Pancreas (tissue), 10 donors: ENCODE measurements at regions not wholly inside any gene's neighbourhood (a gene's known extent, or its start where the extent isn't known, plus 50 kb on each side); places are given as distances from the start of the nearest gene placed in this dataset.

Experiments
- ATAC-seq, 4 donors: fragments of 200-7000 bp; cut with Tn5 transposase; one replicate each; pipeline versions ENCODE4 v1.8.0 to v1.9.1; 2020; ENCODE audit warnings: mild to moderate bottlenecking in 4 of 4, moderate library complexity in 4 of 4
- DNase-seq, 6 donors: peaks; one replicate each; pipeline ENCODE4 v3.0.0-alpha.2; 2020
- FAIRE-seq: peaks from 2 replicates; lab custom pipeline; 2012; peaks lifted over from hg19 to GRCh38; lab: Jason Lieb, UNC
- H3K27ac ChIP-seq, 4 donors: fragments of 200-600 bp; sonication (generic); 1 replicate in 3 of 4; 2 replicates in 1 of 4; pipeline versions ENCODE4 v1.5.0 to v1.8.0; 2020
- H3K27me3 ChIP-seq, 4 donors: fragments of 200-600 bp; one replicate each; pipeline ENCODE4 v1.8.0; 2021
- H3K36me3 ChIP-seq, 3 donors: fragments of 200-600 bp; sonication (generic) in 1 of 3; one replicate each; pipeline versions ENCODE4 v1.5.0 to v1.8.0; 2020 to 2021
- H3K4me1 ChIP-seq, 3 donors: fragments of 200-600 bp; one replicate each; pipeline ENCODE4 v1.8.0; 2021
- H3K4me3 ChIP-seq, 4 donors: fragments of 200-600 bp; sonication (generic) in 2 of 4; one replicate each; pipeline versions ENCODE4 v1.5.0 to v1.8.0; 2020 to 2021
- H3K9me3 ChIP-seq, 4 donors: fragments of 200-600 bp; one replicate each; pipeline ENCODE4 v1.8.0; 2021
- CTCF ChIP-seq, 4 donors: fragments of 200-600 bp; sonication (generic) in 3 of 4; IDR thresholded peaks; one replicate each; pipeline versions ENCODE4 v1.5.0 to v1.8.0; 2021; ENCODE audit warnings: antibody characterized with exemption in 4 of 4
- WGBS, 2 donors: extraction: QIAGEN DNeasy Blood & Tissue Kit; methylation state at CpG; one replicate each; pipeline ENCODE4 v1.1.7; 2013; 5-methylcytosine and 5-hydroxymethylcytosine counted together
- intact Hi-C, 3 donors: fragments of 100-400 bp; cut with DNase I; formaldehyde crosslinking; loops; one replicate each; pipeline versions ENCODE4 v1.11.1 to v1.14.2; 2022
- donor health status: healthy with polysubstance abuse.
- donor health status: DM: no; HTN: no; CAD: no; lungs with moderate emphysema.
- donor health status: DM: no; HTN: no; CAD: no.
- donor health status: control.
- donor health status: control.
- donor health status: Bipolar disorder and iron deficiency.
- donor health status: DM: yes; HTN: yes; CAD: no.
- donor health status: DM: no; HTN: no; CAD: no.
- donor health status: DM: no; HTN: no; CAD: no.
- donor health status: DM: yes; HTN: yes; CAD: no.

GRCh38 chr19:33948651-33949335, 152.1 kb downstream of the KCTD15 start:
- Histone ChIP-seq H3K27me3 (no peaks in the 10 kb centered on the region), H3K4me3 (no peak overlapping the region), H3K27ac (no peak overlapping the region), H3K4me1 (no peaks in the 10 kb centered on the region), H3K9me3 (no peaks in the 10 kb centered on the region), H3K36me3 (no peaks in the 10 kb centered on the region)
- FAIRE-seq (no peak), DNase-seq (no peak), ATAC-seq (no peak)
- WGBS, 2 donors: 73 to 80% methylated on average over 8 of the region's 8 CpGs
- intact Hi-C loops: no loop called here
- TF ChIP-seq CTCF (IDR thresholded peaks at IDR 0.05): no peak

DNA sequence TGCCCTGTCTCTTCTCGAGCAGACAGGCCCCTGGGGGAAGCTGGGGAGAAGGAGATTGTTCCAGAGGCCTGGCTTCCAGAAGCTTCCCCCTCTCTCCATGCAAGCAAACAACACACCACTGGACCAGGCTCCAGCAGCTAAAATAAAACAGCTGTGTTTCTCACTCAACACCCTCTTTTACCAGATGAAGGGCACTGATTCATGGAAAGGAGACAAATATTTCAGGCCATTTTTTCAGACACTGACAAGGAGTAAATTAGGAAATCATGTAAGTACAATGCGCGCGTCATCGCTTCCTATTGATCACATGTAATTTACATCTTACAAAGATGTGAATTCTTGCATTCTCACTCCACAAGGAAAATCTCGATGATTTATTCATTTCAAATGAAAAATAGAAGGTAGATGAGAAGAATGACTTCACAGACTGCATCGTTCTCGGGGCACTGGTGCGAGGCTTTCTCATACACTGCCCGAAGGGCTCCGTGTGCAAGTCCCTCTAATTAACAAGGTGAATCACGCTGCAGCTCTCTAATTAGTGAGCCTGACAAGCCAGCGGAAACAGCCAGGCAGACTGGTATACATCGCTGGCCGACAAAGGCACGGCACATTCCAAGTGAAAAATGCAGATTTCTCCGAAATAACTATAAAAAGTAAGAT, 153.6 kb downstream of the KCTD15 start:
- WGBS, 2 donors: 87 to 90% methylated on average over 17 of the region's 17 CpGs
- no peak for TF ChIP-seq CTCF (IDR thresholded peaks at IDR 0.05)
- intact Hi-C loops: no loop called here
- Histone ChIP-seq H3K4me3 (no peak overlapping the region), H3K36me3 (no peaks in the 10 kb centered on the region), H3K9me3 (no peaks in the 10 kb centered on the region), H3K4me1 (no peaks in the 10 kb centered on the region), H3K27me3 (no peaks in the 10 kb centered on the region), H3K27ac (no peak overlapping the region)
- DNase-seq: no peak
- ATAC-seq: no peak
- no peak for FAIRE-seq

- no peak for TF ChIP-seq CTCF (IDR thresholded peaks at IDR 0.05)
- ATAC-seq: no peak
- no peak overlapping the region for H3K27ac ChIP-seq
- no peaks in the 10 kb centered on the region for H3K27me3 ChIP-seq
- H3K4me1 ChIP-seq: no peaks in the 10 kb centered on the region
- no peak for DNase-seq
- H3K4me3 ChIP-seq: no peak overlapping the region
- no peaks in the 10 kb centered on the region for H3K9me3 ChIP-seq
- no peak for FAIRE-seq
- intact Hi-C loops: no loop called here
- WGBS, 2 donors: 85 to 88% methylated on average over 8 of the region's 8 CpGs
- no peaks in the 10 kb centered on the region for H3K36me3 ChIP-seq
Measured at GRCh38 chr19:33953023-33953422, 156.4 kb downstream of the KCTD15 start.

DNA sequence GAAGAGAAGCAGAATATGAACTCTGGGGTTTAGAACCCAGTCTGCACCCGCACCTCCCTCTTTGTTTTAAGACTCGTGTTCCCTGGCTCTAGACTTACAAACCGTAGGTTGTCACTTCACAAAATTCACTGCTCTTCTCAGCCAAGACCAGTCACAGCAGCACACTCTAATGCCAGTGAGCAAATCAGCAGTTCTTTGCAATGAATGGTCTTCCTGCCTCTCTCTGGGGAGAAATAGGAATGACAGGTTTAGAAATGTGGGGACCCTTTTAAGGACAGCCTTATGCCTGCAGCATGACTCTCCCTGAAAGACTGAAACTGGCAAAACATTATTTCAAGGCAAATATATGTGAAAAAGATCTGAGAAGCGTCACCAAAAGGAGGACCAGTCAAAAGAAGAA, 156.9 kb downstream of the KCTD15 start:
- Histone ChIP-seq H3K27ac (no peak overlapping the region), H3K36me3 (no peaks in the 10 kb centered on the region), H3K9me3 (no peaks in the 10 kb centered on the region), H3K4me1 (no peaks in the 10 kb centered on the region), H3K4me3 (no peak overlapping the region), H3K27me3 (no peaks in the 10 kb centered on the region)
- no peak for FAIRE-seq
- intact Hi-C loops: no loop called here
- DNase-seq: no peak
- 65 to 74% methylated on average over 4 of the region's 4 CpGs for WGBS, 2 donors
- TF ChIP-seq CTCF (IDR thresholded peaks at IDR 0.05): no peak
- peak in 2 of 4 donors; percentile 51 to 84 for ATAC-seq

GRCh38 chr19:33954686-33955085, 158.0 kb downstream of the KCTD15 start:
- DNase-seq: peak in 2 of 6 donors; percentile 35 to 47
- no peak overlapping the region for H3K27ac ChIP-seq
- H3K27me3 ChIP-seq: no peaks in the 10 kb centered on the region
- peak in 2 of 4 donors; percentile 67 to 92 for ATAC-seq
- WGBS, 2 donors: 29 to 36% methylated on average over 2 of the region's 2 CpGs
- TF ChIP-seq CTCF (IDR thresholded peaks at IDR 0.05): no peak
- no peak overlapping the region for H3K4me3 ChIP-seq
- no peaks in the 10 kb centered on the region for H3K36me3 ChIP-seq
- no peak for FAIRE-seq
- H3K9me3 ChIP-seq: no peaks in the 10 kb centered on the region
- H3K4me1 ChIP-seq: no peaks in the 10 kb centered on the region
- intact Hi-C loops: no loop called here
